Astrocyte (in vitro differentiated cells and primary cell): ENCODE measurements at regions not wholly inside any gene's neighbourhood (a gene's known extent, or its start where the extent isn't known, plus 50 kb on each side); places are given as distances from the start of the nearest gene placed in this dataset.

Source experiments
- CTCF ChIP-seq: IDR thresholded peaks from 2 replicates; pipeline ENCODE4 v1.5.1; 2011; ENCODE audit warnings: low read depth, mild to moderate bottlenecking, inconsistent platforms, low read length, moderate library complexity; ENCODE audit not compliant: insufficient read depth
- EZH2 ChIP-seq: IDR thresholded peaks from 2 replicates; pipeline ENCODE4 v1.6.1; 2012; ENCODE audit warnings: mild to moderate bottlenecking, low read length, inconsistent platforms; ENCODE audit not compliant: insufficient read depth

- TF ChIP-seq CTCF: no peak
- no peak for TF ChIP-seq EZH2
These were observed 90.7 kb upstream of the EPHA4 start for GRCh38 chr2:221662689-221663391.
